IMR-90 (cell line): ENCODE measurements at regions not wholly inside any gene's neighbourhood (a gene's known extent, or its start where the extent isn't known, plus 50 kb on each side); places are given as distances from the start of the nearest gene placed in this dataset.

Experiments used
- ATAC-seq: fragments of 200-7000 bp; cut with Tn5 transposase; 2 replicates; pipeline ENCODE4 v1.9.1; 2020; ENCODE audit warnings: low read depth, mild to moderate bottlenecking, moderate library complexity
- BruUV-seq: library from RNA; stranded (reverse); fragments of 400-500 nt; replicated peaks from 2 replicates; lab custom pipeline; 2021; lab: Mats Ljungman, UMichigan
- CTCF ChIA-PET: fragments of 300-600 bp; formaldehyde crosslinking; extraction: SDS; loops from one replicate; lab custom pipeline; 2021; ENCODE audit warnings: antibody characterized with exemption; lab: Yijun Ruan, JAX
- POLR2A ChIA-PET: fragments of 300-600 bp; sonication (Branson Sonifier 250); formaldehyde crosslinking; loops from one replicate; lab custom pipeline; 2022; ENCODE audit warnings: antibody characterized with exemption; ENCODE audit not compliant: unreplicated experiment; lab: Charles Lee
- DNase-seq: peaks from one replicate; pipeline ENCODE4 v3.0.0; 2013
- H2AFZ ChIP-seq: replicated peaks from 2 replicates; pipeline ENCODE3; 2013; ENCODE audit warnings: low read length, mild to moderate bottlenecking; ENCODE audit not compliant: poor library complexity
- H2AK5ac ChIP-seq: 2 replicates; pipeline ENCODE4 v1.6.1; 2013; ENCODE audit warnings: low read depth, low read length, inconsistent platforms
- H2AK9ac ChIP-seq: replicated peaks from 2 replicates; pipeline ENCODE3; 2013; ENCODE audit warnings: mild to moderate bottlenecking, low read depth, low read length, moderate library complexity; ENCODE audit not compliant: poor library complexity
- H2BK120ac ChIP-seq: 2 replicates; pipeline ENCODE4 v1.6.1; 2013; ENCODE audit warnings: low read depth, low read length, inconsistent platforms
- H2BK15ac ChIP-seq: 3 replicates; pipeline ENCODE4 v1.6.1; 2013; ENCODE audit warnings: low read depth, low read length, inconsistent platforms
- H2BK20ac ChIP-seq: 2 replicates; pipeline ENCODE4 v1.6.1; 2013; ENCODE audit warnings: low read depth, mild to moderate bottlenecking, inconsistent platforms, low read length, moderate library complexity
- H2BK5ac ChIP-seq: 2 replicates; pipeline ENCODE4 v1.6.1; 2013; ENCODE audit warnings: mild to moderate bottlenecking, low read depth, low read length, inconsistent platforms; ENCODE audit not compliant: poor library complexity, severe bottlenecking
- H3K14ac ChIP-seq: replicated peaks from 2 replicates; pipeline ENCODE4 v1.6.1; 2013; ENCODE audit warnings: low read depth, low read length, inconsistent platforms
- H3K18ac ChIP-seq: 2 replicates; pipeline ENCODE4 v1.6.1; 2013; ENCODE audit warnings: low read depth, low read length, control low read depth
- H3K23ac ChIP-seq: 2 replicates; pipeline ENCODE4 v1.6.1; 2013; ENCODE audit warnings: low read depth, low read length, inconsistent platforms
- H3K27ac ChIP-seq: 2 replicates; pipeline ENCODE4 v1.5.1; 2013; ENCODE audit warnings: mild to moderate bottlenecking, control low read depth, low read length; ENCODE audit not compliant: insufficient read depth
- H3K27me3 ChIP-seq: 2 replicates; pipeline ENCODE4 v1.6.1; 2013; ENCODE audit warnings: low read length; ENCODE audit not compliant: control insufficient read depth, insufficient read depth
- H3K36me3 ChIP-seq: 2 replicates; pipeline ENCODE4 v1.6.1; 2013; ENCODE audit warnings: low read length, mixed read lengths; ENCODE audit not compliant: control insufficient read depth, insufficient read depth
- H3K4ac ChIP-seq: 2 replicates; pipeline ENCODE4 v1.6.1; 2013; ENCODE audit warnings: low read depth, low read length, inconsistent platforms
- H3K4me1 ChIP-seq: 2 replicates; pipeline ENCODE4 v1.6.1; 2013; ENCODE audit warnings: low read length, mixed read lengths; ENCODE audit not compliant: control insufficient read depth, insufficient read depth
- H3K4me2 ChIP-seq: 2 replicates; pipeline ENCODE4 v1.6.1; 2013; ENCODE audit warnings: low read depth, mild to moderate bottlenecking, control low read depth, low read length, moderate library complexity
- H3K4me3 ChIP-seq: 2 replicates; pipeline ENCODE4 v1.5.1; 2013; ENCODE audit warnings: low read depth, mild to moderate bottlenecking, control low read depth, low read length, moderate library complexity; ENCODE audit not compliant: insufficient read depth
- H3K56ac ChIP-seq: 2 replicates; pipeline ENCODE4 v1.6.1; 2013; ENCODE audit warnings: low read length, inconsistent platforms; ENCODE audit not compliant: insufficient read depth; ENCODE audit errors: extremely low read depth
- H3K79me1 ChIP-seq, 2 experiments: 2 replicates each; pipeline ENCODE4 v1.6.1; 2013; ENCODE audit warnings: low read length in 2 of 2, inconsistent platforms in 1 of 2, low read depth in 1 of 2
- H3K9ac ChIP-seq: 2 replicates; pipeline ENCODE4 v1.6.1; 2013; ENCODE audit warnings: low read depth, low read length, control low read depth
- H3K9me1 ChIP-seq: 2 replicates; pipeline ENCODE4 v1.6.1; 2013; ENCODE audit warnings: low read length, inconsistent platforms; ENCODE audit not compliant: insufficient read depth
- H3K9me3 ChIP-seq: 2 replicates; pipeline ENCODE4 v1.6.1; 2013; ENCODE audit warnings: low read length; ENCODE audit not compliant: control insufficient read depth, insufficient read depth
- H4K20me1 ChIP-seq: 2 replicates; pipeline ENCODE4 v1.6.1; 2013; ENCODE audit warnings: low read length, inconsistent platforms; ENCODE audit not compliant: insufficient read depth
- H4K5ac ChIP-seq: 2 replicates; pipeline ENCODE4 v1.6.1; 2013; ENCODE audit warnings: mild to moderate bottlenecking, low read depth, low read length, control low read depth
- H4K8ac ChIP-seq, 2 experiments: 2 replicates each; pipeline ENCODE4 v1.6.1; 2013; ENCODE audit warnings: low read depth in 2 of 2, low read length in 2 of 2, control low read depth in 1 of 2, inconsistent platforms in 1 of 2
- H4K91ac ChIP-seq: 2 replicates; pipeline ENCODE4 v1.6.1; 2013; ENCODE audit warnings: low read depth, low read length, inconsistent platforms; ENCODE audit not compliant: insufficient read depth
- FOS ChIP-seq: fragments of 150-350 bp; IDR thresholded peaks from 2 replicates; pipeline ENCODE4 v1.6.1; 2016; ENCODE audit warnings: low read depth, low read length
- NFE2L2 ChIP-seq: fragments of 150-350 bp; IDR thresholded peaks from 2 replicates; pipeline ENCODE4 v1.6.1; 2016; ENCODE audit warnings: low read depth, mild to moderate bottlenecking, low read length
- dilution Hi-C: fragments of 300-500 bp; cut with HindIII; formaldehyde crosslinking; loops from one replicate; pipeline ENCODE4 v1.14.3; 2018; ENCODE audit warnings: low sequenced_read_pairs; ENCODE audit not compliant: unreplicated experiment
- in situ Hi-C: fragments of 300-500 bp; cut with MboI; formaldehyde crosslinking; loops from 3 replicates; pipeline ENCODE4 v1.14.3; 2019; ENCODE audit warnings: low sequenced_read_pairs, inconsistent platforms, mixed read lengths
- intact Hi-C: fragments of 100-400 bp; cut with micrococcal nuclease; formaldehyde crosslinking; loops from 2 replicates; pipeline ENCODE4 v1.10.0; 2022

DNA sequence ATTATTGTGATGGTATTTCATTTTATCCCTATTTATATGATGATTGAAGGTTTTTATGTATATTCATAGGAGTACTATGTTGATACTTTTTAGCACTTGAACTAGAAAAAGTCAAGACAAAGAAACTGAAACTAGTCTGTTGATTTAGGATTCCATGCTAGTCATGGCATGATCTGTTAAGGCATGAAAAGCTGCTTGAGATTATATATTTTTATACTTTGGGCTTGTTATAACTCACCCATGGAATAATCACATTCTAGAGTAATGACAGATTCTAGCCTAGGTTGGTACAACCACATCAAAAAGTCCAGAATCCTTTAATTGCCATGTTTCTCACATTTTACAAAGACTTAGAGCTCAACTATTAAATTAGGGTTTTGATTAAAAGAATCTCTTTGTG lies 472.6 kb upstream of the CELF4 start:
- dilution Hi-C loops (no loop called here), in situ Hi-C loops (no loop called here), intact Hi-C loops (no loop called here)
- Histone ChIP-seq H3K36me3 (no peaks in the 10 kb centered on the region), H2AK9ac (no peak overlapping the region), H2BK5ac (no peak overlapping the region), H3K79me1 (no peaks in the 10 kb centered on the region), H4K5ac (no peak overlapping the region), H3K4ac (no peak overlapping the region), H3K18ac (no peak overlapping the region), H2BK15ac (no peak overlapping the region), H2AK5ac (no peak overlapping the region), H3K56ac (no peak overlapping the region), H3K4me3 (no peak overlapping the region), H2BK20ac (no peak overlapping the region), H2BK120ac (no peak overlapping the region), H4K8ac (no peak overlapping the region), H3K9me1 (no peaks in the 10 kb centered on the region), H4K20me1 (no peaks in the 10 kb centered on the region), H3K4me1 (no peaks in the 10 kb centered on the region), H3K14ac (no peak overlapping the region), H3K27me3 (no peaks in the 10 kb centered on the region), H3K27ac (no peak overlapping the region), H3K4me2 (no peak overlapping the region), H3K9ac (no peak overlapping the region), H3K23ac (no peak overlapping the region), H4K91ac (no peak overlapping the region), H3K9me3 (peaks cover 11% of the 10 kb centered on the region), H2AFZ (no peak overlapping the region)
- DNase-seq (no peak), ATAC-seq (no peak)
- ChIA-PET POLR2A (no interaction called here), CTCF (no interaction called here)
- no TSS peak for BruUV-seq
- no peak for TF ChIP-seq FOS
- TF ChIP-seq NFE2L2 = no peak
